ENCODE measurements at regions not wholly inside any gene's neighbourhood (a gene's known extent, or its start where the extent isn't known, plus 50 kb on each side); places are given as distances from the start of the nearest gene placed in this dataset.

GRCh38 chr17:36869441-36869840 is 67.8 kb upstream of the LHX1 start (continued):
- TF ChIP-seq ZNF462 (CRISPR knock-in tag; IDR thresholded peaks at IDR 0.05), result no peak
- TF ChIP-seq, protein P1, sequence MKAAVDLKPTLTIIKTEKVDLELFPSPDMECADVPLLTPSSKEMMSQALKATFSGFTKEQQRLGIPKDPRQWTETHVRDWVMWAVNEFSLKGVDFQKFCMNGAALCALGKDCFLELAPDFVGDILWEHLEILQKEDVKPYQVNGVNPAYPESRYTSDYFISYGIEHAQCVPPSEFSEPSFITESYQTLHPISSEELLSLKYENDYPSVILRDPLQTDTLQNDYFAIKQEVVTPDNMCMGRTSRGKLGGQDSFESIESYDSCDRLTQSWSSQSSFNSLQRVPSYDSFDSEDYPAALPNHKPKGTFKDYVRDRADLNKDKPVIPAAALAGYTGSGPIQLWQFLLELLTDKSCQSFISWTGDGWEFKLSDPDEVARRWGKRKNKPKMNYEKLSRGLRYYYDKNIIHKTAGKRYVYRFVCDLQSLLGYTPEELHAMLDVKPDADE (IDR thresholded peaks at IDR 0.05), result no peak
- TF ChIP-seq EZH2 (IDR thresholded peaks at IDR 0.05; ENCODE audit: low read depth, unreplicated experiment), result no peak

DNA sequence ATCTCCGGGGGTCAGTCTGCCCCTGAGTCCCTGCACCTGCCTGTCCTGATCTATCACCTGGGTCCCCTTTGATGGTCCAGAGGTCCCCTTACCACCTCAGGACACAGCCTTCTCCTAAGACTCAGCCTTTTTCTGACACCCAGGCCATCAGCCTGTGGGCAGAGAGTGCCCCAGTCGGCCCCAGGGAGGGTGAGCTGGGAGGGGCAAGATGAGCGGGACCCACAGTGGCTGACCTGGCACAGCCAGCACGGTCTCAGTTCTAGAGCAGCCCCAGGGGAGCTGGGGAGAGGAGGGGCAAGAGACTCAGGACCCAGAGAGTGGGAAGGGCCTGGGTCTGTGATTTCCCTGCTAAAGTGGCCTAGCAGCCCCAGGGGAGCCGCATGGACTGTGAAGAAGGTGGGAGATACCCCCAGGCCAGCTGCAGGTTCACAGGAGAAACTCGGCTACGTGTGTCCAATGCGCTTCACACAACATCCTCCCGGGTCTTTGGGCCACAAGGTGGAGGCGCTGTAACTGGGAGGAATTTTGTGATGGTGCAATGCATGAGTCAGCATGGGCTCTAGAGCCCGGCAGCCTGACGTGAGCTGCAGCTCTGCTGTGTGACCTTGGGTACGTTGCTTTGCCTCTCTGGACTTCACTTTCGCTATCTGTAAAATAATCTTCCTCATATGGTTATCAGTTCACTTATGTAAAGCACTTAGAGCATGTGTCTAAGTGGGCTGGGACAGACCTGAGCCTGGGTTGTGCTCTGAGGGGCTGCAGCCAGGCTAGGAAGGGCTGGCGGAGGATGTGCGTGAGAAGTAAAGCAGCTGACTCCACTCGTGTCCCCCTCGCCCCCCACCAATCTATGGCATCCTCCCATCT is 67.2 kb upstream of the LHX1 start:
- DNase-seq (ENCODE audit: low spot score), result peak; percentile 64
- Histone ChIP-seq H3K27ac (ENCODE audit: low read depth) (no peak overlapping the region), H3K27me3 (ENCODE audit: insufficient read depth) (no peaks in the 10 kb centered on the region), H3K79me2 (replicated peaks; ENCODE audit: insufficient read depth) (no peaks in the 10 kb centered on the region), H3K36me3 (ENCODE audit: insufficient read depth) (no peaks in the 10 kb centered on the region), H3F3A (replicated peaks; ENCODE audit: low read depth) (no peaks in the 10 kb centered on the region), H3K4me1 (ENCODE audit: insufficient read depth) (no peaks in the 10 kb centered on the region; the same call in 1 of the 2 replicates), H3K4me2 (no peak overlapping the region), H4K20me1 (replicated peaks; ENCODE audit: insufficient read depth) (no peaks in the 10 kb centered on the region), H3K9me2 (ENCODE audit: insufficient read depth) (no peaks in the 10 kb centered on the region), H2AFZ (peak overlapping the region; percentile 56), H3K4me3 (no peak overlapping the region)
- H3K27me3 Mint-ChIP-seq (ENCODE audit: insufficient read depth, low read depth, poor library complexity), result peaks cover 2% of the 10 kb centered on the region
- peak; percentile 68 for ATAC-seq
- no peaks in the 10 kb centered on the region for H3K36me3 Mint-ChIP-seq (ENCODE audit: low read depth)
- no peak overlapping the region; the same call in 2 of the 3 replicates for H3K4me3 Mint-ChIP-seq
- TF ChIP-seq REST (IDR thresholded peaks at IDR 0.05; ENCODE audit: unreplicated experiment) (no peak), EZH2phosphoT487 (IDR thresholded peaks at IDR 0.05; ENCODE audit: unreplicated experiment) (no peak), CTCF (conservative IDR thresholded peaks at IDR 0.05; ENCODE audit: low read depth in 2 of 2) (peak in 1 of 2 experiments; percentile 44; a peak in 2 of 4 replicates), POLR2AphosphoS5 (IDR thresholded peaks at IDR 0.05; ENCODE audit: low read depth) (no peak), ZNF331 (CRISPR knock-in tag; IDR thresholded peaks at IDR 0.05; ENCODE audit: low read depth) (no peak)
- H3K27ac Mint-ChIP-seq, result no peak overlapping the region
- peaks cover 20% of the 10 kb centered on the region for H3K4me1 Mint-ChIP-seq
- no peaks in the 10 kb centered on the region for H3K9me3 Mint-ChIP-seq

Measured in GM23338 (cell line).